Endometrium (tissue), 2 donors: ENCODE measurements at regions not wholly inside any gene's neighbourhood (a gene's known extent, or its start where the extent isn't known, plus 50 kb on each side); places are given as distances from the start of the nearest gene placed in this dataset.

Source experiments
- FAIRE-seq: peaks from 2 replicates; lab custom pipeline; 2012; peaks lifted over from hg19 to GRCh38; lab: Jason Lieb, UNC
- donor health status: control.
- donor health status: control.

GRCh38 chr4:181959121-181959520 is 284.1 kb upstream of the TENM3 start:
- no peak for FAIRE-seq

GRCh38 chr4:181960384-181960783 is 282.8 kb upstream of the TENM3 start:
- no peak for FAIRE-seq

- FAIRE-seq, result no peak
These were observed 280.9 kb upstream of the TENM3 start for GRCh38 chr4:181962321-181962720.

DNA sequence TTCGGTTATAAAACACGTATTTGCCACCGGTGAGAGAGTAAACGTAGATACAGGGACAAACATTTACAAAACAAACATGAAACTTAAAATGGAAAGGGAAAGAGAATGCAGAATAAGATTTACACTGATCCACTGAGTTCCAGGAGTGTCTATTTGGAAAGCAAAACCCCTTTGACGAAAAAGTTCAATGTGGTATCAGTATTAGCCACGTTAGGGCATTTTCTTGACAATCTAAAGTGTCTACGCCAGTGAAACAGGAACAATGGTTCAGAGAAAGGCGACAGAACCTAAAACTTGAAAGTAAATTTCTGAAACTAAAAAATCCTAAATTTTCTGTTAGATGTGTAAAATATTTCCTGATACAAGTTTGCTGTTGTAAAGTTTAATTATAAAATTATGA is 278.5 kb upstream of the TENM3 start:
- FAIRE-seq, result no peak

DNA sequence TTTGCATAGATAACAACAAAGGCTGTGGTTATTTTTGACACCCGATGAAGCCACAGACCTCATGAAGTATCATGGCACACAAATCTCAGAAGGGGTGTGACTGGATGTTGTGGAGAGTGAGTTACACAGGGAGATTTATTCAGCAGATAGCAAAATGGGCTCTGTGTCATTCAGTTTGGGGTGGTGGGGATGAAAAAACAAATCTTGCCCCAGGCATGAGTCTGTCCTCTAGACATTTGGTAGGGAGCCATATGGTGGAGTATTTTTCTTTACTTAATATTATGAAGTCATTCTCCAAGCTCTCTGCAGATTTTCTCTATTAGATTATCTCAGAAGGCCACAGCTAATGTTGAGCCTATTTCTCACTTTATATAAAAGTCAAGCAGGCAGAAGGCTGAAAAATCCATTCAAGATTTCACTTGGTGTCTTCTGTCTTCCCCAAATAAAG is 277.1 kb upstream of the TENM3 start:
- FAIRE-seq, result no peak

DNA sequence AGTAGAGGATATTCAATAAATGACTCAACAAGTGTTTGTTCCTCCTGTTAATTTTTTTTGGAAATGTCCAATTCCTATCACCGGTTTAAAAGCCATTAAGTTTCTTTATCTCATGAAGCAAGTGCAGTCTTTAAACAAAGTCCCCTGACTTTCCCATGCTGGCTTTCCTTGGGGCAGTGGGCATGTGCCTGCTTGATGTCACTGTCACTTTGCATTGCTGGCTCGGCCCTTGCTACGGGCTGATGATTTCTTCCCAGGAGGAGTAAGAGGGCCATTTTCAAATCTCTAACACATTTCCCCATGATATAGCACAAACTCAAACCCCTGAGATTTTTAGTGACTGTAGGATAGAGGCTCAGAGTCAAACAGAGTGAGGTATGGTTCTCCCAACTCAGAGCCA is 275.8 kb upstream of the TENM3 start:
- no peak for FAIRE-seq

GRCh38 chr4:181968371-181968770 is 274.8 kb upstream of the TENM3 start:
- no peak for FAIRE-seq

GRCh38 chr4:181969151-181969550 is 274.1 kb upstream of the TENM3 start:
- FAIRE-seq, result no peak

GRCh38 chr4:181970366-181970765 is 272.8 kb upstream of the TENM3 start:
- FAIRE-seq, result no peak

DNA sequence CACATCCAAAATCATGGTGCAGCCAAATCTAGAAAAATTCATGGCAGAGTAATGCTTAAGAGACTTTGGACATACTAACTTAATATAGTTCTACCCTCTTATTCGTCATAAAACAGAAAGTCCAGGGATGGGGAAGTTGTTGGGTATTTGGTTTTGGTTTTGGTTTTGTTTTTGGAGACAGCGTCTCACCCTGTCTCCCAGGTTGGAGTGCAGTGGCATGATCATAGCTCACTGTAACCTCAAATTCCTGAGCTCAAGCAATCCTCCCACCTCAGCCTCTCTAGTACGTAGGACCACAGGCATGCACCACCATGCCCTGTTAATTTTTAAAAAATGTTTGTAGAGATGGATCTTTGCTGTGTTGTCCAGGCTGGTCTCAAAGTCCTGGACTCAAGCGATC is 271.8 kb upstream of the TENM3 start:
- no peak for FAIRE-seq

GRCh38 chr4:181971973-181972372 is 271.2 kb upstream of the TENM3 start:
- no peak for FAIRE-seq

GRCh38 chr4:181976764-181977163 is 266.4 kb upstream of the TENM3 start:
- FAIRE-seq, result no peak

- no peak for FAIRE-seq
These were observed 260.8 kb upstream of the TENM3 start for GRCh38 chr4:181982437-181982836.

DNA sequence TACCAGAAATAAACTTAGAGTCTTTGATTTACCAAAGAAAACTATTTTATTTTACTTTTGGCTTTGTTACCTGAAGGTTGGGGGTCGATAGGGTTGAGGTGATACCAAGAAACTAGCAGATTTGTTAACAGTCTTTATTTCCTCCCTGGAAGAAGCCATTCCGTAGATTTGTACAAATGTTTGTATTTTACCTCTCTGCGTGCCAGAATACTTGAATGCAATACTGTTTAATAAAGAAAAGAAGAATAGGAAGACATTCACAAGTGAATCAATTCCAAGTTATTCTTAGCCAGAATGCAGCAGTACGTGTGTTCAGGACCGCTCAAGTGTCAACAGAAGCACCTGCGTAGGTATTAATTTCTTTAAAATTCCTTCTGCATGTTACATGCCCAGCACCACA is 260.3 kb upstream of the TENM3 start:
- FAIRE-seq, result no peak

- no peak for FAIRE-seq
These were observed 255.8 kb upstream of the TENM3 start for GRCh38 chr4:181987392-181987791.

DNA sequence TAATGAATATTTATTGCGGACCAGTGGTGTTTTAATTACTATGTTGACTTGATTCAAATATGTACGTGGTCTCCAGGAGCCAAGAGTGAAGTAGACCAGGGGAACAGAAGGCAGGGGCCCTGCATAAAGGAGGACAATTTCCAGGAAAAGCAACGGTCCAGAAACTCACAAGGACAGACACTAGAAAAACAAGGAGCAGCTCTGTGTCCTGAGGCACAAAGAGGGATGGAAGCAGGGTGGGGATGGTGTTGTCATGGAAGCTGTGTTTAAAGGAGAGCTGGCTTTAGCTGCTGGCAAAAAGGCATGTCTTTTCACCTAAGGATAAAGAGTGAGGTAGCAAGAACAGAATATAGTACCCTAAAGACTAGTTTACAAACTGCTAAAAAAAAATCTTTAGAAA is 254.1 kb upstream of the TENM3 start:
- no peak for FAIRE-seq

GRCh38 chr4:181991369-181992108 is 251.7 kb upstream of the TENM3 start:
- no peak for FAIRE-seq

- no peak for FAIRE-seq
These were observed 244.6 kb upstream of the TENM3 start for GRCh38 chr4:181998398-181999295.

GRCh38 chr4:182000077-182000476 is 243.1 kb upstream of the TENM3 start:
- no peak for FAIRE-seq

- no peak for FAIRE-seq
These were observed 232.3 kb upstream of the TENM3 start for GRCh38 chr4:182010876-182011275.

DNA sequence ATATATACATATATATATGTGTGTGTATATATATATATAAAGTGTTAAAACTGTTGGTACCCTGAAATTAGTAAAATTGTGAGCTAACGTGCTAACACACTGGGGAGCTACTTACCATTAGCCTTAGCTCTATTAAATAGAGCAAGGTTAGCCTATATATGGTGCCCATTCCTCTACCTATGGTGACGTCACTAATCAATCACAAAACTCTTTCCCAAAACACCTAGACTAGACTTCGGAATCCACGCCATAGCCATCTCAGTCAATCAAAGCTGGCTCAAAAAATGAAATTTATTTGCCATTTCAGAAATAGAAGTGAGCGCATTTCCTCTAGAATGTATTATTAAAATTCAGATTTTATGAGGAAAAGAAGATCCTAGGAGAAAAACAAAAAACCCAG is 229.0 kb upstream of the TENM3 start:
- no peak for FAIRE-seq

DNA sequence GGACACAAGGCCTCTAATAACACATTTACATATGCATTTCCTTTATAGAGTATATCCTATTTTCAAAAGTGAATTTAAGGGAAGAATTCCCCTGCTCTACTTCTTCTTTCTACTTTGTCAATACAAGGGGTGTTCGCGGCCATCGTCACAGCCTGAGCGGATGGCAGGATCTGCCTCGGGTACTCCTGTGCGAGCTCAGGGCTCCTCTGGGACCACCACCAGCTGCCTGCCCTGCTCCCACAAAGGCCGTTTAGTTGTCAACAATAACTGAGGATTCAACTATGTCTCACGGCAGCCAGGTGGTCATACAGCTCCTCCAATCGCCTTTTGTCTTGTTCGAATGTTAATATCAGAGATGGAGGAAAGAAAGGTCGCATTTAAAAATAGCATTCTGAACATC is 228.2 kb upstream of the TENM3 start:
- no peak for FAIRE-seq

DNA sequence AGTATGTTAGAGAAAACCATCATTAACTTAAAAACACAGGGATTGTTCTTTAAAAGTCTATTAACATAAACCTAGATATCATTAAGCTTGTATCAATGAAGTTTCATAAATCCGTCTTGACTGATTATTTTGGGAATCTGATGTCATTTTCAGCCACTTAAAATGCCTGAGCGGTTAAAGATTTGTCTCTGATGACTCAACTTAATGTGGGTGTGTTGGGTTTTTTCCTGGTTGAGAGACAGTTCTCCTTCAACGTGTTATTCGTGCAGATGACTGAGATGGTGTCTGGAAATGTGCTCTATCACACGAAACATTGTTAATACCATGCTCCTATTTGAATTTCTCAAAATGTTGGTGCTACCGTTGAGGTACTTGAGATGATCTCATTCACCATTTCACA is 227.3 kb upstream of the TENM3 start:
- FAIRE-seq, result no peak

DNA sequence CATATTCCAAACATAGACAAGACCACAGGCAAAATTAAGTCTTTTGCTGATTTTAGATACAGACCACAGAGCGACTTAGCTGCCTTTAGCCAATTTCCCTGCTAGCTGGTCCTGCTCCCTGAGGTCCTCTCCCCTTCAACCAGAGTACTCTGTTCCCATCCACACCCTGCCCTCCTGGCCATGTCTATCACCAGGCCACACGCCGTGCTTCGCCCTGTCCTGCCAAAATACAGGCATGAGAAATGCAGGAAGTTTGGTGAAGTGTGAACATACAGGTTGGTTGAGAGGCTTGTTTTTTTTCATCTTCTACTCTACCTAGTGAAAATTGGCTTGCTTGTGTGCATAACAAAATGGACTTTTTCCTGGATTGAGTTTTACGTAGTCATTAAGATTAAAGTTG is 226.2 kb upstream of the TENM3 start:
- no peak for FAIRE-seq
